ENCODE measurements at regions not wholly inside any gene's neighbourhood (a gene's known extent, or its start where the extent isn't known, plus 50 kb on each side); places are given as distances from the start of the nearest gene placed in this dataset.

- no peak for DNase-seq
Observed at GRCh38 chr13:53522034-53522433, 493.4 kb downstream of the OLFM4 start.

DNA sequence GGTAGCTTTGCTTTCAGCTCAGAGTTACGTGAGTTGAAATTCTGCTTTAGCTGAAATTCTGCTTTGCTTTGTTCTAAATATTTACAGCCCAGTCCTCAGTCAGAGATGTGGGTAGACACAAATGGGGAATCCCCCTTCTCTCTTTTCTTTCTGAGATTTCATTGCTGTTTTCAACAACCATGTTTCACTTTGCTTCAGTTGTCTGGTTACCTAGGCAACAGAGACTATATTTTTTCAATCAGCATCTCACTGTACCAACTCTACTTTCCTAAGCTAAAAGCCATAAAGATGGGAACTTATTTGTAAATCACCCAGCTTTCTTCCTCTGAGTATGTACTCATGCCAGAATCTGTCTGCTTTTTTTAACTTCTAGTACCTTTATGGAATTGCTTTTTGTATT, 509.0 kb downstream of the OLFM4 start:
- no peak for DNase-seq

- no peak for DNase-seq
Observed at GRCh38 chr13:53545340-53545941, 516.8 kb downstream of the OLFM4 start.

DNA sequence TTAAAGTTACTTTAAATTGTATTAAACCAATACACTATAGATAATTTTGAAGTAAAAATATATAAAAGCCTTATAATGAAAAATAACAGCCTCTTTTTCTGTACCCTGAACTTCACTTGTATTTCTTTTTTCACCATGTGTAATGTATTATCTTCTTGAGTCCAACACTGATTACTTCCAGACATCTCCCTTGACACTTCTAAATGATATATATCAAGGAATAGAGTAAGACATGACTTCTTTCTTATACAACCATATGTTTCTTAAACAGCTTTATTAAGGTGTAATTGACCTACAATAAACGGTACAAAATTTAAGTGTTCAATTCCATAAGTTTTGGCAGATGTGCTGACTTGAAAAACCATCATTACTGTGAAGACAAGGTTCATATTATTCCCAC, 531.9 kb downstream of the OLFM4 start:
- DNase-seq: no peak

DNA sequence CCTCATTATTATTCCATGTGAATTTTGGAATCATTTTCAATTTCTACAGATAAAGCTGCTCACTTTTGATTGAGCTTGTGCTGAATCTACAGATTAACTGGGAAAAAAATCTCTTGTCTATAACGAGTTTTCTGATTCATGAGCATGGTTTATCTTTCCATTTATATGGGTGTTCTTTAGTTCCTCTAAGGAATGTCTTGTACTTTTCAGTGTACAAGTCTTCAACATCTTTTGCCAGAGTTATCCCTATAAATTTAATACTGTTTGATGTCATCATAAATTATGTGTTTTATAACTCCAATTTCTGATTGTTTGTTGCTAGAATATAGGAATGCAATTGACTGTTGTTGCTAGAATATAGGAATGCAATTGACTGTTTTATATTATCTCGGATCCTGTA, 533.8 kb downstream of the OLFM4 start:
- no peak for DNase-seq

DNA sequence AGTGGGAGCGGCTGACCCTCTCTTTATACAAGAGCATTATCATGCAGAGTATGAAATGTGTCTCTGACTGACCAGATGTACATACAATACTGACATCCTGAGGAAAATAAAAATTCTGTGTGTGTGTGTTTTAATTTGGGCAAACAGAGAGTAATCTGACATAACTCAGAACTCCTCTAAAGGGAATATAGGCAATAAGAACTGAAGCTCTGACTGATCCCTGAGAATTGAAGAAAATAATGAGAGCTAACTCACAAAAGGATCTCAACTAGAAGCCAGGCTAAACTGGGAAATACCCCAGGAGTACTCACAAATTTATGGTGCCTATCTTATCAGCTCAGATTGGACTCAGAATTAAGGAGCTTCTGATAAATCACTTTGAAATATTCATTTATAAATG, 539.9 kb downstream of the OLFM4 start:
- no peak for DNase-seq

- no peak for DNase-seq
Observed at GRCh38 chr13:53569453-53569852, 540.8 kb downstream of the OLFM4 start.

GRCh38 chr13:53601113-53601512, 572.5 kb downstream of the OLFM4 start:
- peak; percentile 37 for DNase-seq

- peak; percentile 14 for DNase-seq
Observed at GRCh38 chr13:53605326-53605725, 576.7 kb downstream of the OLFM4 start.

DNA sequence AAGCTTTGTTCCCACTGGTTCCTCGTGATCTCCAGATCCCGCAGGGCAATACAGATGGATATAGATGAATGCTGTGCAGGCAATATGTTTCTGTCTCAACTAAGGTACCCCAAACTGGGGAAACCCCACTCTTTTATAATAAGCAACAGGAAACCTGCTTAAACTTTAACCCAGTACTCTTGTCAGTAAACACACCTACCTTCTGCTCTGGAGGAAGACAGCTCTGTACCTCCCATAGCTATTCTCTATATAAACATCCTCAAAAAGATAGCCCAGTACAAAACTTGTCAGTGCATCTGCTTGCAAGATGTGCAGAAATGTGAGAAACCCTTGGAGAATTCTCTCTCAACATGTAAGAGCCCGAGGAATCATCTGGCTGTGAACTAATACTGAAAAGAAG, 583.6 kb downstream of the OLFM4 start:
- no peak for DNase-seq

DNA sequence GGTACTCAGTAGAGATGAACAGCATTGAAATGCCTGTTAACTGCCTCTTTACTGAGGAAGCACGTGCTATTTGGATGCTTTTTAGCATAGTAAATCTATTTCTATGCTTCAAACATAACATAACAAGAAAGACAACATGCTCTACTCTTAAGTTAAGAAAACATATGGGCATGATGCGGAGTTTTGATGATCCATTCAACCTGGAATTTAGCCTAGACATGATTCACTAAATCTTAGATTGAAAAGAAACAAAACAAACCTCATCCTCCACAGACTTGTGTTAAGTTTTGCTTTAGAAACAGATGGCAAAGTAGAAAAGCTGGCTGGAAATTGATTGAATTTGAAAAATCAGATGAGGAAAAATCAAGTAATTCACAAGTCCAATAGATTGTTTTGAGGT, 593.8 kb downstream of the OLFM4 start:
- DNase-seq: peak; percentile 42

DNA sequence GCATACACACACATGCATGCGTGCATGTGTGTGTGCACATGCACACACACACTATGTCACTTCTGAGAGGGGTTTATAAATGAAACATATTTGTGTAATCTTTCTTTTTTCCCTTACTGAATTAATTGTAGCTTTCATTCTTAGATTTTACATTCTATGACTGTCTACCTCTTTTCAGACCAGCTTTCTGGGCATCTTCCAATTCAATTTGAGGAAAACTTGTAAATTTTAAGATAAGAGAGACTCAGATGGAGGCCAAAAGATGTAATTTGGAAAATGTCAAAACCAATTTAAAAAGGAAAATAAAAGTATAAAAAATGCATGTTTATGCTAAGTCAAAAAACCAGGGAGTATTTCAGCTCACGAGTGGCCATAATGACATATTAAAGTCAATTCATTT, 594.5 kb downstream of the OLFM4 start:
- no peak for DNase-seq

GRCh38 chr13:53631511-53631910, 602.9 kb downstream of the OLFM4 start:
- no peak for DNase-seq

- DNase-seq: no peak
Observed at GRCh38 chr13:53638040-53638439, 609.4 kb downstream of the OLFM4 start.

DNA sequence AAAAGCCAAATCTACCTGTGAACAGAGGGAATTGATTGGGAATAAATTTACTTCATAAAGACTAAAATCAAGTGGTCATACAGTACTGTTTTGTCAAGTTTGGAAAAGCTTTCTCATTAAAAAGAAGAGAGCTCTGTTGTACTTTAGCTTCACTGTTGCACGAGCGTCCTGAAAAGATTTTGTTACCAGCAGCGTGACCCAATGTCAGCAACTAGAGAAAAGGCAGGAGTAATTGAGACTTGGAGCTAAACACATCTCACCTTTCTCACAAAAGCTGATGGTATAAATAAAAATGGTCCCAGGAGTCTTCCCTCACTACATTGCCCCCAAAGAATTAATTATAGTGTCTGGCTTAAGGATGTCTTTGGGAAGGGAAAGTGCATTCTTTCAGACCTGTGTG, 613.7 kb downstream of the OLFM4 start:
- no peak for DNase-seq

DNA sequence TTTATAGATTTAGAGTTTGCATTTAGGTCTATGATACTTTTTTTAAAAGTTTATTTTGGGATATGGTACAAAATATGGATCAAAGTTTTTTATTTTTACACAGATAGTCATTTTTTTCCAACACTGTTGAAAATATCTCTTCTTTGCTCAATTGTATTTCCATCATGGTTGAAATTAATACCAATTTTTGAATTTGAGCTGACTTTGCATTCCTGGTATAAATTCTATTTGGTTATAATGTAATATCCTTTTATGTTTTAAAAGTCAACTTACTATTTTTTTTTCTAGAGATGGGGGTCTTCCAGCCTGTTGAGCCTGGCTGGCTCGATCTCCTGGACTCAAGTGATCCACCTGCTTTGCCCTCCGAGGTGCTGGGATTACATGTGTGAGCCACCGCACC, 620.1 kb downstream of the OLFM4 start:
- DNase-seq: no peak

DNA sequence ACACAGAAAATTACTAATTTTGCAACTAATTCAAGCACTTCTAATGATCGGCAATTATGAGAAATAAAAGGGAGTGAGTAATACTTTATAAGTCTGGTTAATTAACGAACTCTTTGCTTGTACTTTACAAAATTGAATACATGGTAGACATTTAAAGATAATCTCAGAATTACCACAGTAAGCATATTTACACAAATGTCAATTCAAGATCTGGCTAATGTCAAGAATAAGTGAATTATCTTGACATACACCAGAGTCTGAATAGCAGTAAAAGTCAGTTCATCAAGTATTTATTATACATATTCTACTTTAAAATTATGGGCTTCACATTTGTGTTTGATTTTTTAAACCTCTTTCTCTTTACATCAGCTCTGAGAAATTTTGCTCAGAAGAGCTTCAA, 643.4 kb downstream of the OLFM4 start:
- no peak for DNase-seq

DNA sequence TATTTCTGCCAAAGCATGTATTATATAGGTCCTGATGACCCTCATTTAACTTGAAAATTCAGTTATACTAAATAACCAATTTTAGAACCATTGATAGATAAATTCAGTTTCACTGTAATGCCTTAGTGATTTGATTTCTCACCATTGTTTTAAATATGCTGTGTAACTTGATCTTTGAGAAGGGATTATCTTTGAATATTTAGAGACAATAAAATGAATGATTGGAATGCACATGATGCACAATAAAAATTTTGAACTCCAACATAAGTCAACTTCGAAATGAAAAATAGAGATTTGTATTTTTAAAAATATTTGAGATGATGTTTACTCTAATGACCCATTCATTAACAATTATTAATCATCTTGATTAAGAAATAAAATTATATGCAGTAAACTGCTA, 654.5 kb downstream of the OLFM4 start:
- DNase-seq: no peak

GRCh38 chr13:53683608-53684007, 655.0 kb downstream of the OLFM4 start:
- no peak for DNase-seq

- DNase-seq: no peak
Observed at GRCh38 chr13:53691417-53691816, 662.8 kb downstream of the OLFM4 start.

DNA sequence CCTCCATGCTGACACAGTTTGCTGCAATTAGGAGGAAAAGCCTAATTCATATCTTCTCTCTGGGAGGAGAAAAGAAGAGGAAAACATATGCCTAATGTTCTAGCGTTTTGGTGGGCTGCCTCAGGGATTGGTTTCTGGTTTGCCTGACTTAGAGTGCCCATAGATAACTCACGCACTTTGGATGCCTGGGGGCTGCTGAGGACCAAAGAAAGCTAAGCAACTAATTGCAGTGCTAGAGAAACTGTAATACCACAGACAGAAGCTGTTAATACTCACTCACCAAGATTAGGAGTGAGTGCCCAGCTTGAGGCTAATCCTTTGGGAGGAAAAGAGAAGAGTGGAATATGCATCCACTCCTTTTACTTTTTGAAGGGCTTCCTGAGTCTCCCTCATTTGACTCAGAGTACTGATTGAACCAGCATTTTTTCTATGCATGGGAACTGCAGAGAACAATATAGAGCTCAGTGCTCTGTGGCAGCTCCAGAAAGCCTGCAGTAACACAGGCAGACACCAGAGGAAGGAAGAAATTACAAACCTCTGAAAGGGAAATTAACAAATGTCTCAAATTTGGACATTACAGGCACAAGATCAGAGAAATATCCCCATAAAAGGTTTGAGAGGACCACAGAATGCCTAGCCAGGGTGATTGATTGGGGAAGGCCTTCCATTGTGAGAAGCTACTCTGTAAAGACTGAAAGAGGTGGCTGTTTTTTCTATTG, 666.4 kb downstream of the OLFM4 start:
- DNase-seq: no peak

- no peak for DNase-seq
Observed at GRCh38 chr13:53703371-53704080, 674.9 kb downstream of the OLFM4 start.

- no peak for DNase-seq
Observed at GRCh38 chr13:53719281-53719680, 690.7 kb downstream of the OLFM4 start.

- DNase-seq: no peak
Observed at GRCh38 chr13:53732664-53733063, 704.1 kb downstream of the OLFM4 start.
